Astrocyte (in vitro differentiated cells and primary cell): ENCODE measurements at regions not wholly inside any gene's neighbourhood (a gene's known extent, or its start where the extent isn't known, plus 50 kb on each side); places are given as distances from the start of the nearest gene placed in this dataset.

Experiments used
- DNase-seq: peaks from one replicate; pipeline ENCODE4 v3.0.0-alpha.2; 2010; ENCODE audit warnings: low read depth
- FAIRE-seq: peaks from 2 replicates; lab custom pipeline; 2011; peaks lifted over from hg19 to GRCh38; lab: Jason Lieb, UNC
- H2AFZ ChIP-seq: 2 replicates; pipeline ENCODE4 v1.6.0; 2012; ENCODE audit warnings: low read depth, low read length, inconsistent platforms
- H3K27ac ChIP-seq: 2 replicates; pipeline ENCODE4 v1.5.1; 2011; ENCODE audit warnings: low read depth, low read length, inconsistent platforms
- H3K27me3 ChIP-seq: 2 replicates; pipeline ENCODE4 v1.6.0; 2011; ENCODE audit warnings: low read length, inconsistent platforms; ENCODE audit not compliant: insufficient read depth
- H3K36me3 ChIP-seq: 2 replicates; pipeline ENCODE4 v1.5.1; 2011; ENCODE audit warnings: low read length, inconsistent platforms; ENCODE audit not compliant: insufficient read depth
- H3K4me1 ChIP-seq: 2 replicates; pipeline ENCODE4 v1.5.1; 2011; ENCODE audit warnings: low read length, inconsistent platforms; ENCODE audit not compliant: insufficient read depth
- H3K4me2 ChIP-seq: 2 replicates; pipeline ENCODE4 v1.6.0; 2012; ENCODE audit warnings: low read length, inconsistent platforms
- H3K4me3 ChIP-seq: 2 replicates; pipeline ENCODE4 v1.5.1; 2011; ENCODE audit warnings: low read depth, mild to moderate bottlenecking, low read length, inconsistent platforms; ENCODE audit not compliant: insufficient read depth
- H3K79me2 ChIP-seq: 2 replicates; pipeline ENCODE4 v1.6.0; 2012; ENCODE audit warnings: mild to moderate bottlenecking, low read length, inconsistent platforms; ENCODE audit not compliant: insufficient read depth
- H3K9ac ChIP-seq: 2 replicates; pipeline ENCODE4 v1.6.0; 2012; ENCODE audit warnings: mild to moderate bottlenecking, low read length, inconsistent platforms
- H3K9me3 ChIP-seq: 2 replicates; pipeline ENCODE4 v1.5.1; 2012; ENCODE audit warnings: low read depth, mild to moderate bottlenecking, low read length, inconsistent platforms; ENCODE audit not compliant: insufficient read depth
- H4K20me1 ChIP-seq: 2 replicates; pipeline ENCODE4 v1.6.0; 2012; ENCODE audit warnings: low read length, inconsistent platforms; ENCODE audit not compliant: insufficient read depth
- H3K27ac Mint-ChIP-seq: one replicate; pipeline ENCODE4 v1.8.0; 2021; ENCODE audit warnings: mild to moderate bottlenecking, mixed read lengths; ENCODE audit not compliant: unreplicated experiment
- H3K27me3 Mint-ChIP-seq: one replicate; pipeline ENCODE4 v1.8.0; 2021; ENCODE audit warnings: low read depth, mixed read lengths; ENCODE audit not compliant: unreplicated experiment
- H3K36me3 Mint-ChIP-seq: one replicate; pipeline ENCODE4 v1.8.0; 2021; ENCODE audit warnings: low read depth, mixed read lengths; ENCODE audit not compliant: unreplicated experiment
- H3K4me1 Mint-ChIP-seq: one replicate; pipeline ENCODE4 v1.8.0; 2021; ENCODE audit warnings: low read depth, mixed read lengths; ENCODE audit not compliant: unreplicated experiment
- H3K4me3 Mint-ChIP-seq: one replicate; pipeline ENCODE4 v1.8.0; 2021; ENCODE audit warnings: mild to moderate bottlenecking, moderate library complexity, mixed read lengths; ENCODE audit not compliant: unreplicated experiment
- H3K9me3 Mint-ChIP-seq: one replicate; pipeline ENCODE4 v1.8.0; 2021; ENCODE audit warnings: mild to moderate bottlenecking, mixed read lengths; ENCODE audit not compliant: unreplicated experiment
- CTCF ChIP-seq: IDR thresholded peaks from 2 replicates; pipeline ENCODE4 v1.5.1; 2011; ENCODE audit warnings: low read depth, mild to moderate bottlenecking, inconsistent platforms, low read length, moderate library complexity; ENCODE audit not compliant: insufficient read depth
- EZH2 ChIP-seq: IDR thresholded peaks from 2 replicates; pipeline ENCODE4 v1.6.1; 2012; ENCODE audit warnings: mild to moderate bottlenecking, low read length, inconsistent platforms; ENCODE audit not compliant: insufficient read depth

GRCh38 chr10:33939410-33939809 is 604.9 kb upstream of the NRP1 start:
- peaks cover 2% of the 10 kb centered on the region for H3K9me3 Mint-ChIP-seq
- Histone ChIP-seq H4K20me1 (no peaks in the 10 kb centered on the region), H3K4me3 (no peak overlapping the region), H3K4me1 (no peaks in the 10 kb centered on the region), H3K79me2 (no peaks in the 10 kb centered on the region), H3K4me2 (no peak overlapping the region), H3K9me3 (no peaks in the 10 kb centered on the region), H2AFZ (no peak overlapping the region), H3K9ac (no peak overlapping the region), H3K36me3 (no peaks in the 10 kb centered on the region), H3K27me3 (no peaks in the 10 kb centered on the region), H3K27ac (no peak overlapping the region)
- H3K36me3 Mint-ChIP-seq: no peaks in the 10 kb centered on the region
- H3K4me3 Mint-ChIP-seq: no peak overlapping the region
- no peak overlapping the region for H3K27ac Mint-ChIP-seq
- TF ChIP-seq EZH2 (no peak), CTCF (no peak)
- DNase-seq (no peak), FAIRE-seq (no peak)
- peaks cover 5% of the 10 kb centered on the region for H3K27me3 Mint-ChIP-seq
- H3K4me1 Mint-ChIP-seq: no peaks in the 10 kb centered on the region

GRCh38 chr10:33938001-33938400 is 603.5 kb upstream of the NRP1 start:
- no peak for FAIRE-seq

More at GRCh38 chr10:33938001-33938400, 603.5 kb upstream of the NRP1 start:
- Histone ChIP-seq H3K27me3 (no peaks in the 10 kb centered on the region), H3K79me2 (no peaks in the 10 kb centered on the region), H4K20me1 (no peaks in the 10 kb centered on the region), H3K4me2 (no peak overlapping the region), H3K9ac (no peak overlapping the region), H3K9me3 (no peaks in the 10 kb centered on the region), H3K4me1 (no peaks in the 10 kb centered on the region), H3K27ac (no peak overlapping the region), H2AFZ (no peak overlapping the region), H3K4me3 (no peak overlapping the region), H3K36me3 (no peaks in the 10 kb centered on the region)
- Mint-ChIP-seq H3K9me3 (no peaks in the 10 kb centered on the region), H3K4me1 (no peaks in the 10 kb centered on the region), H3K27ac (no peak overlapping the region), H3K4me3 (no peak overlapping the region), H3K27me3 (peaks cover 2% of the 10 kb centered on the region), H3K36me3 (no peaks in the 10 kb centered on the region)
- DNase-seq: no peak
- TF ChIP-seq CTCF (no peak), EZH2 (no peak)
